ENCODE measurements at regions not wholly inside any gene's neighbourhood (a gene's known extent, or its start where the extent isn't known, plus 50 kb on each side); places are given as distances from the start of the nearest gene placed in this dataset.

GRCh38 chr7:68994841-68995240 is 603.4 kb upstream of the AUTS2 start:
- WGBS: 76% methylated on average over 3 of the region's 3 CpGs
- H3K4me3 ChIP-seq (ENCODE audit: low read depth in 1 of 3, low read length in 3 of 3): no peak overlapping the region
- no peaks in the 10 kb centered on the region for H3K36me3 ChIP-seq (ENCODE audit: control insufficient read depth in 4 of 4, insufficient read depth in 3 of 4, low read depth in 1 of 4, low read length in 3 of 4)
- H3K4me1 ChIP-seq (ENCODE audit: control insufficient read depth in 4 of 4, insufficient read depth in 4 of 4, low read length in 3 of 4): no peaks in the 10 kb centered on the region
- H3K27me3 ChIP-seq (ENCODE audit: control insufficient read depth in 4 of 4, insufficient read depth in 4 of 4, low read length in 3 of 4): peaks cover 0 to 4% (median 0%) of the 10 kb centered on the region in 4 donors
- TF ChIP-seq ZBTB33 (IDR thresholded peaks at IDR 0.05) (no peak), YY1 (IDR thresholded peaks at IDR 0.05) (no peak), GABPA (IDR thresholded peaks at IDR 0.05 in 1 of 2, conservative IDR thresholded peaks at IDR 0.05 in 1 of 2) (no peak), REST (IDR thresholded peaks at IDR 0.05) (no peak), HNF4G (IDR thresholded peaks at IDR 0.05) (no peak), JUND (IDR thresholded peaks at IDR 0.05) (no peak), NR2F2 (IDR thresholded peaks at IDR 0.05) (no peak), RXRA (IDR thresholded peaks at IDR 0.05) (no peak)
- H3K9ac ChIP-seq (ENCODE audit: low read depth in 1 of 2, low read length in 2 of 2): no peak overlapping the region
- H3K27ac ChIP-seq (ENCODE audit: low read depth in 1 of 2, low read length in 2 of 2): no peak overlapping the region
- peaks cover 0 to 7% (median under 1%) of the 10 kb centered on the region in 4 donors for H3K9me3 ChIP-seq (ENCODE audit: control insufficient read depth in 4 of 4, low read length in 3 of 4)
- DNase-seq (ENCODE audit: low spot score): no peak

- no peak for DNase-seq (ENCODE audit: low spot score)
- WGBS: 89% methylated on average over 3 of the region's 3 CpGs
- Histone ChIP-seq H3K9ac (ENCODE audit: low read depth in 1 of 2, low read length in 2 of 2) (no peak overlapping the region), H3K27ac (ENCODE audit: low read depth in 1 of 2, low read length in 2 of 2) (no peak overlapping the region), H3K4me3 (ENCODE audit: low read depth in 1 of 3, low read length in 3 of 3) (no peak overlapping the region), H3K4me1 (ENCODE audit: control insufficient read depth in 4 of 4, insufficient read depth in 4 of 4, low read length in 3 of 4) (no peaks in the 10 kb centered on the region), H3K27me3 (ENCODE audit: control insufficient read depth in 4 of 4, insufficient read depth in 4 of 4, low read length in 3 of 4) (peaks cover 0 to 4% (median 0%) of the 10 kb centered on the region in 4 donors), H3K36me3 (ENCODE audit: control insufficient read depth in 4 of 4, insufficient read depth in 3 of 4, low read depth in 1 of 4, low read length in 3 of 4) (no peaks in the 10 kb centered on the region), H3K9me3 (ENCODE audit: control insufficient read depth in 4 of 4, low read length in 3 of 4) (peaks cover 6 to 26% (median 23%) of the 10 kb centered on the region in 4 donors)
- TF ChIP-seq HNF4G (IDR thresholded peaks at IDR 0.05): no peak
- no peak for TF ChIP-seq JUND (IDR thresholded peaks at IDR 0.05)
- TF ChIP-seq RXRA (IDR thresholded peaks at IDR 0.05): no peak
- no peak for TF ChIP-seq EGR1 (IDR thresholded peaks at IDR 0.05; ENCODE audit: low read depth in 2 of 2)
- TF ChIP-seq HNF4A (conservative IDR thresholded peaks at IDR 0.05): no peak
- no peak for TF ChIP-seq SP1 (IDR thresholded peaks at IDR 0.05)
- no peak for TF ChIP-seq GABPA (IDR thresholded peaks at IDR 0.05 in 1 of 2, conservative IDR thresholded peaks at IDR 0.05 in 1 of 2)
- no peak for TF ChIP-seq CTCF (IDR thresholded peaks at IDR 0.05; ENCODE audit: low read depth, low read length, missing input control)
- TF ChIP-seq REST (IDR thresholded peaks at IDR 0.05): no peak
- no peak for TF ChIP-seq FOXA2 (IDR thresholded peaks at IDR 0.05)
- TF ChIP-seq MAX (IDR thresholded peaks at IDR 0.05): no peak
- no peak for TF ChIP-seq RAD21 (IDR thresholded peaks at IDR 0.05)
- TF ChIP-seq YY1 (IDR thresholded peaks at IDR 0.05): no peak
- TF ChIP-seq ATF3 (IDR thresholded peaks at IDR 0.05): no peak
- TF ChIP-seq ZBTB33 (IDR thresholded peaks at IDR 0.05): no peak
Observed at GRCh38 chr7:68998136-68998535, 600.1 kb upstream of the AUTS2 start.
